ENCODE measurements at regions not wholly inside any gene's neighbourhood (a gene's known extent, or its start where the extent isn't known, plus 50 kb on each side); places are given as distances from the start of the nearest gene placed in this dataset.

GRCh38 chr9:7859701-7860334 is 60.2 kb upstream of the DMAC1 start:
- no peak for DNase-seq

- DNase-seq, result no peak
These were observed 58.6 kb upstream of the DMAC1 start for GRCh38 chr9:7858166-7858565.

DNA sequence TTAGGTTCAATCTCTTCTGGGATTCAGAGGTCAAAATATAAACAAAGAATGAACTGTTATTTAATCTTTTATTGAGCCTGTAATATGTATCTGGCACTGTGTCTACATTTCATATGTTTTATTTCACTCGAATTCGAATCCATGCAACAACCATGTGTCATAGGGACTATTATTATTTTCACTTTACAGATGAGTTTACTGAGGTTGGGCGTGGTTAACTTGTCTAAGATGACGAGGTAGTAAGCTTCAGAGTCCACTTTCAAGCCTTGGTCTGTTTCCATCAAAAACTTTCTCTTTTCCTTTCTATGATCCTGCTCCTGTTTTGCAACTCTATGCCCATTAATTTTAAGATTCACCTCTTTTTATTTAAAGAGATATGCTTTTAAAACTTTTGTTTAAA is 55.2 kb upstream of the DMAC1 start:
- DNase-seq, result no peak

All from NCI-H2171 (cell line).